Astrocyte of the hippocampus (primary cell): ENCODE measurements at regions not wholly inside any gene's neighbourhood (a gene's known extent, or its start where the extent isn't known, plus 50 kb on each side); places are given as distances from the start of the nearest gene placed in this dataset.

Experiments used
- DNase-seq: peaks from one replicate; pipeline ENCODE4 v3.0.0; 2011; ENCODE audit warnings: low read depth, low spot score

DNA sequence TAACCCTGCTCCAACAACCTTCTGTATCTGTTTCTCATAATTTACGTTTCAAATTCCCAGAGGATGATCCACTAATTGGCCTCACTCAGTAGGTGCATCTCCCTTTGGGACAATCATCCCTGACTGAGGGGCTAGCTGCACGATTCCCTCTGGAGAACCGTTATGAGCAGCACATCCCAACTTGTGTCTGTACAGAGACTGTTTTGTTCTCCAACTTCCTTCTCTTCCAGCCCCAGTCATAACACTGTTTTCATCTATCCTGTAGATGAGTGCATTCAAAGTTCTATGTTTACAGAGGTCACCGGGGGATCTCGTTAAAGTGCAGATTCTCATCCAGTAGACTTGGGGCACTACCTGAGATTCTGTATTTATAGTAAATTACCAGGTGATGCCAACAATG, 187.2 kb downstream of the REEP3 start:
- no peak for DNase-seq

DNA sequence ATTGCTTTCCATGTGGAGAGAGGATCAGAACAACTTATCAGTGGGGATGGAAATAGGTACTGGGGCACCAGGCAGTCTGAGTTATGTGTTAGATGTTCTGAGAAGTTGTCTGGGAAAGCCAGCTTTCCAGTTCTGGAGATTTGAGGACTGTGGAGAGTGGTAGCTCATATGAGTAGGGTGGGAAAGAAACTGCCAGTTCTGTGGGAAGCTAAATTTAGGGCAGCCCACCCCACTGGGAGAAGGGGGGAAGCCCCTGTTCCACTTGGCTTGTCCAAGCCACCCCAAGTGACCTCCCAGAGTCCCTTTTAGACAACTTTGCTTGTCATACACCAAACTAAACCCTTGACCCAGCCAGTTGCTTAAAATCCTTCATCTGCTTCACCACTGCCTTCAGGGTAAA, 189.5 kb downstream of the REEP3 start:
- DNase-seq: no peak

DNA sequence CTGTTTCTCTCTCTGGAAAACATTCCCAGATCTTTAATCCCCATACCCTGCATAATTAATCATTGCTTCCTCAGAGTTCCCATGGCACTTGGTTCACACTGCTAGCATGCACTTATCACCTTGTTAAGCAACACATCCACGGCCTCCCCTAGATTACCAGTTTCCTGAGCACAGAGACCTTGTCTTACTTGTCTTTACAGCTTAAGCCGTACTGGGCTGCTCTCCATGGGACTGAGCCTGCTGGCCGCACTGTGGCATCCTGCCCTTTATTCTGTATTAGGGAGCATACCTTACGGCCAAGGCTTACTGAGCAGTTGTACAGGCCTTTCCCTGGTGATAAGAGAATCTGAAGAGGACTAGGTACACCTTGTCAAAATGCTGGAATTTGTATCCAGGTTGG, 190.2 kb downstream of the REEP3 start:
- peak; percentile 79 for DNase-seq

DNA sequence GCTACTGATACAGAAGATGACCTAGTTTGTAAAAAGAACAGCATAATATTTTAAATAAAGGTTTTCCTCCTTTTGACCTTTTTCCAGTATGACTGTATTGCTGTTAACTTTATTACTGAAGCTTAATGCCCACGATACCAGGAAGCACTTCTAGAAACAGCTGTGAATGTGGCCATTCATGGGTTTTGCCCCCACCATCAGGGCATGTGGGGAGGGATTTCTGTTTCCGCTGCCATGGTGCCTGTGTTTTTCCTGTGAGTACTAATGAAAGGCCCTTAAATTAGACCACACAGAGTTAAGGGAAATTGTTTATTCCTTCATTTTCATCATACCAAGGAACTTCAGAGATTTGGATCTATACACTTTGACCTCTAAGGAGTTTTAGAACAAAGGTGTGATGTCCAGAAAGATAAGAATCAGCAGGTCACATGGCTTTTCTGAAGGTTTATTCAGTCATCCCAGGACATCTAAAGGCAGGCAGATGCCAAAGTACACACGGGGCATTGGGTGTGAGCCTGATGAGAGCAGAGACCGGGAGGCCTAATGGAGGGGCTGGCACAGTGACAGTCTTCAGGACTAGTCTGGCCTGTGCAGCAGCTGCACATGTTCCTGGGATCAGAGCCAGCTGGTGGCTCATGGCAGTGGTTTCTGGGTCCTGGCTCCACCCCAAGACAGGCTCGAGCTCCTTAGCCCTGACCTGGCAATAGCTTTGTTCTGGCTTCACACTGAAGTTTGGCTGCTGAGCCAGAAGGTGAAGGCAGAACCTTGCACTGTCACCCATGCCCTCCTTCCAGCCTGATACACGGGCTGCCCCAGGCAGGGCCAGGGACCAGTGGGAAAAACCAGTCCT, 190.9 kb downstream of the REEP3 start:
- DNase-seq: peak; percentile 99

DNA sequence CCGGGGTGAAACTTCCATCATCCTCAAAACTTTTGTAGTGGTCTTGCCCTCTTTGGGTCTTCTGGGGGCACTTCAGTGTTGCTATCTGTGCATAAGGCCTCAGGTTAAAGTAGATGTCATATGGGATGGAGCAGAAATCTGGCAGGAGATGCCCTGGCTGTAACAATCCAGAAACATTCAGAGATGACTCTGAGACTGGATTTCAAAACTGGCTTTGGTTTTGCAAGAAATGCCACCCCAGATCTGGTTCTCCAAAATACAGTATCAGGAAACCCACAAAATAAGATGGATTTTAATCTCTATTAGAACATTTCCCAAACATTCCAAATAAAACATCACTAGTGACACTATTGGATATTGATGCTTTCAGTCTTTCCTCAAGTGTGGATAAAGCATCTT, 191.5 kb downstream of the REEP3 start:
- no peak for DNase-seq

DNA sequence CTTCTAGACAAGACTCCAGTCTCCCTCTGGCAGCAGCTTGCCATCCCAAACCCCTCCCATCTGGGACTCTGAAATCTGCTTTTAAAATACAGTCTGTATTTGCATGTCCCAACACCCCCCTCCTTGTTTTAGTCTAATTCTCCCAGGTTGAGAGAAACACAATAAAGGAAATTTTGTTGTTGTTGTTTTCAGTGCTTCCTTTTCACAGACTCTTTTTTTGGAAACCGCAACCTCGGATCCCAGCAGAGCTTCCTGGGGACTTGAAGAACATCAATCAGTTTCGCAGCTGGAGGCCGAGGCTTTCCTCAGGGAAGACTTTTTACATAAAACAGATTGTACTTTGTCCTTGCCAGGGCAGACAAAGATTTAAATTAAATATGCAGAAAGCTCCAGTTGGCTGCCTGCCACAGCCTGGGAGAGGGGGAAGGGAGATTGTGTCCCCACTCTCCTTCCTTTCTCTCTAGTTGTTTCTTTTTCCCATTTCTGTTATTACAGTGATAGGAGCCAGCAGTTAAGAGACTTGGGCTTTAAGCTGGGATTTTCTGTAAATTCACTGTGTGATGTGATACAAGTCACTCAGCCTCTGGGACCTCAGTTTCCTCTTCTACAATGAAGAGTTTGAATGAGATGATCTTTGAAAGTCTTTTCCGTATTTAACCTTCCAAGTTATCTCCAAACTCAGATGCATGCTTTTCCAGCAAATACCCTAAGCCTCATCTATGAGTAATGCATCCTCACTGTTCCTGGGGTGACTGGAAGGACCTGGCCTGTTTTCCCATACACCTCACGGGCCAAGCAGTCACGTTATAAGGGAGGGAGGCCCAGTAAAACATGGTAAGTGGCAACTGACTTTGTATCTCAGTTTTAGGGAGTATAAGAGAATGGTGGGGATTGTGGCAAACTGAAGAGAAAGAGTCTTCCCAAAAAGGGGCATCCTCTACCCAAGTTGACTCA, 192.3 kb downstream of the REEP3 start:
- DNase-seq: peak; percentile 88

DNA sequence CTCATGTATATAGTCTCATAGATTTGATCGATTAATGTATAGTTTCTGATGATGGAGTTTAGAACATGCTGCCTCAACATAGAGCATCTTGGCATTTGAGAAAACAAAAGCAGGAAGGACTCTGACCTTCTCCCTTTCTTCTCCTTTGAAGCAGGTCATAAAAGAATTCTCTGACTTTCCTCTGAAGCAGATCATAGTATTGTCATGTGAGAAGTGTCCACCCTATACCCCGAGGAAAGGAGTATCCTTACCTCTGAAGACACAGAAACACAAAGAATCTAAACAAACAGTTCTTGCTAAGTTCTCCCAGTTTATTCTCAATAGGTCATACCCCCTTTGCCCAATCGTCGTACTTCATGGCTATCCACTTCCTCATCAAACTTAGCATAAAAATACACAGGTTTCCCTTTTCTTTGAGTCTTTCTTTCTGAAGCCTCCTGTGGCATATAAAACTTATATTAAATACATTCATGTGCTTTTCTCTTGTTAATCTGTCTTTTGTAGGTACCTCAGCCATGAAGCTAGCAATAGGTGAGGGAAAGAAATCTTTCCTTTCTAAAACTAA, 194.9 kb downstream of the REEP3 start:
- no peak for DNase-seq

DNA sequence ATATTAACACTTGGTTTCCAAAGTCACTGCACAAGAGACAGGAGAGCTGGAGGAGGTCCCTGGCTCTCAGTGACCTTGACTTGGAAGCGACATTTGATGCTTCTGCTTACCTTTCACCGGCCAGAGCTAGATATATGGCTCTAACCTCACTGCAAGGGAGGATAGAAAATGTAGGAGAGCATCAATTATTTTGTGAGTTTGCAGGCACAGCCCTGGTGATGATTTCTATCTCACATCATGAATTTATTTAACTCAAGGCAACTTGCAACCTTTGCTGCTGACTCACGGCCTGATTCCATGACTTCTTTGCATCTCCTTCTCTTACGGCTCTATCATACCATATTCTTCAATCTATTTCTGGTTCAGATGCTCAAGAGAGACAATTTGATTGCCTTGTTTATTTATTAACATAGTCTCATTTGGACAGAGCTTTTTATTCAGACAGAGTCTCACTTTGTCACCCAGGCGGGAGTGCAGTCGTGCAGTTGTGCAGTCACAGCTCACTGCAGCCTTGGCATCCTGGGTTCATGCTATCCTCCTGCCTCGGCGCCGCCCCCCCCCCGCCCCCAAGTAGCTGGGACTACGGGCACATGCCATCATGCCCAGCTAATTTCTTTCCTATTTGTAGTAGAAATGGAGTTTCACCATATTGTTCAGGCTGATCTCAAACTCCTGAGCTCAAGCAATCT, 196.0 kb downstream of the REEP3 start:
- no peak for DNase-seq

DNA sequence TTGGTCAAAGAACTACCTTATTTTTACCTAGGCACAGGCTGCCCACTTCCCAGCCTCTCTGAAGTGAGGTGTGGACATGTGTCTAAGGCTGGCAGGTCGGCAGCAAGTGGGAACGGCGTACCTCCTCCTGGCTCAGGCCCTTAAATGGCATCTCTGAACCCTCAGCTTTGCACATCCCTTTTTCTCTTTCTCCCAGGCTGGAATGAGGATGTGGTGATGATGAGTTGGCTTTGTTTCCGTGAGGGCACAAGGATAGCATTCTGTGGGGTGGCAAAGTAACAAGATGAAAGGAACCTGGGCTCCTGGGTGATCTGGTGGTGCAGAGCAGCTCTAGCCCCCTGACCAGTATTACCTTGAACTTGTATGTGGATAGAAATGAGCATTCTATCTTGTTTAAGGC, 196.8 kb downstream of the REEP3 start:
- DNase-seq: no peak

DNA sequence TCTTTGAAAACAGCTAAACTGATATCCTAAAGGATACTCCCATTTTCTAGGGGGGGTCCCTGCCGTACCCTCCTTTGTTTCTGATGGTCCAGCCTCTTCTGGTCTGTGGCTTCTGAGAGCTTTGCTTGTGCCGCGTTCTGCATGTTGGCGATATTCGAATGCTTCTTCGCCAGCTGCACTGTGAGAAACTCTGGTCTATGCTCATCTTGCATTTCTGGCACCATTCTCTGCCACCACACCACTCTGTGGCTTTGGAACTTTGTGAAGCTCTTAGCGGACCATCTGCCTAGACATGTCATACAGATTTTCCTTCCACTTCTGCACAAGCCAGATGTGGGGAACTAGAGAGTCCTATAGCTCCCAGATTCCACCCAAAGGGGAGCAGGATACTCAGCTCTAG, 197.2 kb downstream of the REEP3 start:
- DNase-seq: no peak

DNA sequence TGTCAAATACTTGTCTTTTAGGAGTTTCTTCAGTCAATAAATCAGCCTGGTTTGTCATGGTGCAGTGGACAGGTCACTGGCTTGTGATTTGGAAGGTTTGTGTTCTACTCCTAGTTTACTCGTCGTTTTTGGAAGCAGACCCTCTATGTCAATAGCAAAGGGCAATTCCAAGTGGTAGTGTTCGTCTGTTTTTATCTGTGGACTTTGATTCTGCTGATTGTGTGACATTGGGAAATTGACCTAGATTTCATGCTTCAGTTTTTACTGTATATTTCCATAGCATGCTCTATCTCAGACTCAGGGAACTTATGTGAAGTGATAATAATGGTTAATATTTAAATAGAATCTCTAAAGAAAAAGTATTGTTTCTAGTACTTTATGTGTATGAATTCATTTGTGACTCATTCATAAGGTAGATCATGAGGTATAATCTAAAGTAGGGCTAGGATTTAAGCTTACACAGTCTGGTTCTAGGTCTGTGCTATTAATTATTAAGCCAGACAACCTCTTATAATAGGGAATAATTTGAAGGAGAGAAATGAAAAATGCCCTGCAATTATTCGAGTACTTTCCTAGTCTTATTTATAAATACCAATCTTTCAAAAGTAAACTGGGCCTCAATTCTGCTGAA, 198.1 kb downstream of the REEP3 start:
- no peak for DNase-seq

DNA sequence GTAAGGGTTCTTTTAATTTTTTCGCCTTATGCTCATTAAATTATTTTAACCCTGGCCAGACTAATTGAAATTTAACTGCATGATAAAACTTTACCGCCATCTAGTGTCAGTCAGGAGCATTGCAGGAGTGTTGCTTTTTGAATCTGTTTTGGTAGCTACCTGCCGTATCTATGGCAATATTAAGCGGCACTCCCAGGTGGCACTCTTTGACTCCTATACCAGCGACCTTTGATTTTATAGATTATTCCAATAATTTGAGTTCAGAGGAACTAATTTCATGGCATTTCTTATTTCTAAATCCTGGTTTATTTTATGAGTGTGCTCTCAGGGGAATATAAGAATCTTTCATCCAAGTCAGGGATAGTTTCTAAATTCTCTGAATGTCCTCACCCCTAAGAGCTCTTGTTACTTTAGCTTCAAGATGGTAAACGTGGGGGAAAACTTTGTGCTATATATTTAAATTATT, 198.9 kb downstream of the REEP3 start:
- DNase-seq: peak; percentile 69

DNA sequence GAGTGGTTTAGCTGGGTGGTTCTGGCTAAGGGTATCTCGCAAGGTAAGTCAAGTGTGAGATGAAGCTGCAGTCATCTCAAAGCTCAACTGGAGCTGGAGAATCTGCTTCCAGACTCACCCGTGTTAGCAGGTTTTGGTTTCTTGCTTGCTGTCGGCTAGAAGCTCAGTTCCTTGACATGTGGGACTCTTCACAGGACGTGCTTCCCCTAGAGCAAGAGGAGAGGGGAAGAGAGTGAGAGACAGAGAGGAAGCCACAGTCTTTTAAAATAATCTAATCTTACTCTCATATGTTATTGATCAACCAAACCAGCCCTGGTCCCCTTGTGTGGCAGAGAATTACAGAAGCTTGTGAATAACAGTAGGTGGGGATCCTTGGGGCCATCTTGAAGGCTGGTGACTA, 199.5 kb downstream of the REEP3 start:
- no peak for DNase-seq

DNA sequence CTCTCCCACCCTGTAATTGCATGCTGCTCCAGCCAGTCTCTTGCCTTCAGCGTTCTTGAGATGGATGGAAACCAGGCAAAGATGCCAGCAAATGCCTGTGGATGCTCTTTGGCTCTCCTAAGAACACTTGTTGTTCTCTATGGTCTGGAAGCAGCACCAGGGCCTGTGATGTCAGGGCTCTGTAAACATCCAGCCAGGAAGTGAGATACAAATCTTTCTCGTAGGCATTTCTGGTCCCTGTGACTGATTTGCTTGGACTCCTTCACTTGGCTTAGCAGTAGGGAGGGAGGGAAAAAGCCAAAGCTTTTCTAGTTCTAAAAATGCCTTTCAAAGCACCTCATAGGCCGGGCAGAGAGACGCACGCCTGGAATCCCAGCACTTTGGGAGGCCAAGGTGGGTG, 201.3 kb downstream of the REEP3 start:
- DNase-seq: peak; percentile 89

DNA sequence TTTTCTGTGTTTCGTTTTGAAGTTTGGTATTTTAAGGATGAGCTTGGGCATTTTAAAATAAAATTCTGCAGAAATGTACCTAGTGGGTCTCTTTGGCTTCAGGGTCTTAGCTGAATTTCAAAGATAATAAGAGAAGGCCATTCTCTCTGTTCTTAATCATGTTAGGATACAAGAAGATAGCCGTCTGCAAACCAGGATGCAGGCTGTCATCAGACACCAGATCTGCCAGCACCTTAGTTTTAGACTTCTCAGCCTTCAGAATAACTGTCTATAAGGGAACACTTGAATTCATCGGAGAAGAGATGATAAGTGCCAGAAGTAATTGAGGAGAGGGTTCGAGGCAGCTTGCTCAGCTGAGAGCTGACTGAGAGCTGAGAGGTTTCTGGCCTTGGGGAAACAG, 202.1 kb downstream of the REEP3 start:
- no peak for DNase-seq

DNA sequence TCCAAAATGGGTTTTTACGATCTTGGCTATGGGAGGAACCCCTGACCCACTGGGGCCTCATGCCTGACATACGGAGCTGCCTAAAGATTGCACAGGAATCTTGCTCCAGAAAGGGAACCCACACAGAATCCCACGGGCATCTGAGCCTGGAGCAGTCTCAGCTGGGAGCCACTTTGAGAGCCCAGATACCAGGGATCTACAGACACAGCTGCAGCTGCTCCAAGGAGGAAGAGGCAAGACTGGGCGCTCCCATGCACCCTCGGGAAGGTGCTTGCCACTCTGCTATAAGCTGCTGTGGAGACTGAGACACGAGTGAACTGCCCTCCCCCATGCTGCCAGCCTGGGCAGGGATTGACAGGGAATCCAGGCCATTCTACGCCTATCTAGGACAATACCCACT, 202.5 kb downstream of the REEP3 start:
- DNase-seq: no peak

DNA sequence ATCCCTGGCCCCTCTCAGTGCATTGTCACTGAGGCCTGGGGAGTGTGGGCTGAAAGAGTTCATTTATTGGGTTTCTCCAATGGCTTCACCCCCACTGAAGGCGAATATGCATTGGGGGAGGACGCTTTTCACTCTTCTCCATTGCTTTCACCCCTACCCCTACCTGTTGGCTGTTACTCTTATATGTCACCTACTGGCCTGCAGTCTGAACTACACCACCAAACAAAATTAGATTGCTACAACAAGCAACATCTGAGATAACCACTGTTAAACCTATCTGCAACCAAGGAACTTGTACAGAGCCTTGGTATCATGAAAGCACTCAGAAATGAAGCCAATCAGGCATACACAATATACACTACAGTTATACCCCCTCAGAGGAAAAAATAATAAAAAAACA, 203.7 kb downstream of the REEP3 start:
- DNase-seq: no peak

DNA sequence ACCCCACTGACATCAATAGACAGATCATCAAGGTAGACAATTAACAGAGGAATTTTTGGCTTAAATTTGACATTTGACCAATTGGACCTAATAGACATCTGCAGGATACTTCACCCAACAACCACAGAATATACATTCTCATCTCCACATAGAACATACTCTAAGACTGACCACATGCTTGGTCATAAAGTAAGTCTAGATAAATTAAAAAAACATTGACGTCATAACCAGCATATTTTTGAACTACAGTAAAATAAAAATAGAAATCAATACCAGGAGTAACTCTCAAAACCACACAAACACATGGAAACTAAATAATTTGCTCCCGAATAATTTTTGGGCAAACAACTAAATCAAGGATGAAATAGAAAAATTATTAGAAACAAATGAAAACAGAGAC, 205.7 kb downstream of the REEP3 start:
- DNase-seq: no peak

DNA sequence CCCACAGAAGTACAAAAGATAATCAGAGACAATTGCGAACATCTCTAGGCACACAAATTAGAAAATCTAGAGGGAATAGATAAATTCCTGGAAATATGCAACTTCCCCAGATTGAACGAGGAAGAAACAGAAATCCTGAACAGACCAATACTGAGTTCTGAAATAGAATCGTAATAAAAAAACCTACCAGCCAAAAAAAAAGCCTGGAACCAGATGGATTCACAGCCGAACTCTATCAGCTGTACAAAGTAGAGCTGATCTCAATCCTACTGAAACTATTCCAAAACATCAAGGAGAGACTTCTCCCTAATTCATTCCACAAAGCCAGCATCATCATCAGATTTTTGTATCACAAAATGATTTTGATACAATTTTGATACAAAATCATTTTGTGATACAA, 206.4 kb downstream of the REEP3 start:
- DNase-seq: no peak

DNA sequence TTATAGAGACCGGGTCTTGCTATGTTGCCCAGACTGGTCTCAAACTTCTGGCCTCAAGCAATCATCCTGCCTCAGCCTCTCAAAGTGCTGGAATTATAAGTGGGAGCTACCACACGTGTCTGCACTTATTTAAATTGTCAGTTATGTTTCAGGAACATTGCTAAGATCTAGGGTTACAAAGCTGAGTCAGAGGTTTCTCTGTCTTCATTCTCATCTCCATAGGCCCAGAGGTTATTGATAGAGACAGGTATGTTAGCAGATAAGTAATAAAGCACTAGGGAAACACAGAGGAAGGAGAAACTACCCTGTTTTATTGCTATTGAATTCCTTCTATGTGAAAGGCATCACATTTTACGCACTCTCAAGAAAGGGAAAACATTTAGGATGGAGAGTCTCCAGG, 214.1 kb downstream of the REEP3 start:
- DNase-seq: no peak

DNA sequence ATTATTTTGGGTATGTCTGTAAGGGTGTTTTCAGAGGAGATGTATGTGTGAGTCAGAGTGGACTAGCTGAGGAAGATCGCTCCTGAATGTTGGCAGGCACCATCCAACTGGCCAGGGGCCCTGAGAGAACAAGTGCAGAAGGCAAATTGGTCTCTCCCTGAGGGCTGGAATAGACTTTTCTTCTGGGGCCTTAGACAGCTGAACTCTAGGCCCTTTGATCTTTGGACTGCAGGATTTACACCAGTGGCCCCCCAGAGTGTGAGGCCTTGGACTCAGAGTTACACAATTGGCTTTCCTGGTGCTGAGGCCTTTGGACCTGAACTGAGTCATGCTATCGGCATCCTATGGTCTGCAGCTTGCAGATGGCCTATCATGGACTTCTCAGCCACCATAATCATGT, 217.2 kb downstream of the REEP3 start:
- DNase-seq: peak; percentile 52
